ENCODE measurements at regions not wholly inside any gene's neighbourhood (a gene's known extent, or its start where the extent isn't known, plus 50 kb on each side); places are given as distances from the start of the nearest gene placed in this dataset.

DNA sequence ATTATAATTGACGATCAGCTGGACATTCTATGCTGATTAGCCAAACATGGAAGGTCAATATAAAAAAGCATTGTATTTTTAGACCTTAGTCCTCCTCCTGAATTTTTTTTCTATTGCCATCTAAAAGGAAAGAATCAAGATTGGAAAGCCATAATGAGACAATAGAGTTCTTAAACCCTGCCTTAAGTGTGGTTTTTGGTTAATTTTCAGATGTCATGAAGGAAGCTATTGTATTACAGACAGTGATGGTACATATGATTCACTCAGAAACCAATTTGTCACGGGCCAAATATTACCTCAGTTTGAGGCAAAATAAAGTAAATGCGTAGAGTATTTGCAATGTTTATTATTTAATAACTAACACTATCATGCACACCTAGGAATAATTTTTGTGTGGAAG lies 1164.0 kb upstream of the RAG2 start:
- no peak for DNase-seq (ENCODE audit: low spot score)

DNA sequence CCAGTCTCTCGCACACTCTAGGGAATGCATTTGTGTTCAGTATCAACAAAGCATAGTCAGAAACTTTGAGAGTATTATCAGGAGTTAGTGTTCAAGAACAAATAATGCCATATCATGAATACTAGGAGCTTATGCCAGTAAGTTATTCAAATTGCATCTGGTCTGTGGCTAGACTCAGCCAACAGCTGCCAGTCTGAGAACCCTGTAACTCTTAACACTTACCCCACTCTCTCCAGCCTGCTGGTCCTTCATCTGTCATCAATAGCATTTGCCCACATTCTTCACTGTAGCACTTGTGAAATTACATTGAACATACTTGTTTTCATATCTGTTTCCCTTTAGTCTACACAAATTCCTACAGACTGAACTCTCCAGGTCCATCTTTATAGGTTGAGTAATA lies 1157.5 kb upstream of the RAG2 start:
- DNase-seq (ENCODE audit: low spot score) = no peak

DNA sequence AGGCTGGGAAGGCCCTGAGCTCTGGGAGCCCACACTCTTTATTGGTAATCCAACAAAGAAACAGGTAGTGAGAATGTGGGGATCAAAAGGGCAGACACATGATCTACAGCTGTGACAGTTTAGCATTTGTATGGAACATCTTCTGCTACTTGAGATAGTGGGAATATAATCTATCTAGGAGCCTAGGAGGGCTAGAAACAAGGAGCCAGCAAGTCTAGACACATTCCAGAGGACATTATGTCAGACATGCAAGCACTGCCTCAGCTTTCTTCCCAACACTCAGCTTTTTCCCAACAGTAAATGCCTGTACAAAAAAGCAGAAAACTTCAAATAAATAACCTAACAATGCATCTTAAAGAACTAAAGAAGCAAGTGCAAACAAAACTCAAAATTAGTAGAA lies 1150.6 kb upstream of the RAG2 start:
- no peak for DNase-seq (ENCODE audit: low spot score)

DNA sequence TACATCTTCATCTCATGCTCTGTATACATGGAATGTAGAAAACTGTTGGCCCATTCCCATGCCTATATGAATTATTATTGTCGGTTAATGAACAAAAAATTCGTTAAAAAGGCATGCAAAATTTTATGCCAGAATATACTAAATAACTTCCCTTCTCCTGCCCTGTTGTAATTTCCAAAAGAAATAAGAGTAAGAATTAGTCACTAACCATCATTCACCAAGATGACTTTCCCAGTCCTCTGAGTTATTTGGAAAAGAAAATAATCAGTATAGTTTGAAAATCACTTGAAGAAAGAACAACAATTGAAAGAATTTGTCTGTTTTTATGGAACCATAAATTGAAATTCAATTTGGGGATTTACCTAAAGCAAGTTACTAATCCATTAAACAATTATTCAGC lies 1149.1 kb upstream of the RAG2 start:
- no peak for DNase-seq (ENCODE audit: low spot score)

DNA sequence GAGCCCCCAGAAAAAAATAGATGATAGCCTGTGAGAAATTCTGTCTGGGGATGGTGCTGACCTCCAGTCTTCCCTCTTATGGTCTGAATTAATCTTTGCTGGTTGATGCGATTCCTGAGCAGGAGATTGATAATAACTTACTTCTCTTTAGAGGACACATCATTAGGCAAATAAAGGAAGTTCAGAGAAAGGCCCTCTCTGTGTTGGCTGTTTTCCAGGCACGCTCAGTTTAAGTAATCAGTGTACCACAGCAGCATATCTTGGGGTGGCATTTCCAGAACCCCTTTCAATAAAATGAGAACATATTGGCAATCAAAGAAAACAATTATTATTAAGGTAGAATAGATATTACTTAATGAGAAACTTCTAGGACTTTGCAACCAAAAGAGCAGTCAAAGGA lies 1129.3 kb upstream of the RAG2 start:
- DNase-seq (ENCODE audit: low spot score) = no peak

DNA sequence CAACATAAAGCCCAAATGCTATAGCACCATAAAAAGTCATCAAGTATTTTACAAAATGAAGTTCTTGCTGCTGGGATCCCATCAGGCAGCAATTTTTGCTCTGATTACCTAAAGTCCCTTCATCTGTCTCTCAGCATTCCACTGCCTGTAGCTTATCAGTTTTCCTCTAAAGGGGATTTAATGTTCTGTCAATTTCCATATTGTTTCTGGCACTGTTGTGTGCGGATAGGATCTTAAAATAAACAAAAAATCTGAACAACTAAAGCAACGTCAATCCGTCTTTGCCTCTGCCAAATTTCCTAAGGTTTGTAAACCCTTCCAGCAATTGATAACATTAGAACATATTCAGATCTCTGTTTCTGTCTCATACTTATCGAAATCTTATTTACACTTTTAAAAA lies 1126.3 kb upstream of the RAG2 start:
- no peak for DNase-seq (ENCODE audit: low spot score)

DNA sequence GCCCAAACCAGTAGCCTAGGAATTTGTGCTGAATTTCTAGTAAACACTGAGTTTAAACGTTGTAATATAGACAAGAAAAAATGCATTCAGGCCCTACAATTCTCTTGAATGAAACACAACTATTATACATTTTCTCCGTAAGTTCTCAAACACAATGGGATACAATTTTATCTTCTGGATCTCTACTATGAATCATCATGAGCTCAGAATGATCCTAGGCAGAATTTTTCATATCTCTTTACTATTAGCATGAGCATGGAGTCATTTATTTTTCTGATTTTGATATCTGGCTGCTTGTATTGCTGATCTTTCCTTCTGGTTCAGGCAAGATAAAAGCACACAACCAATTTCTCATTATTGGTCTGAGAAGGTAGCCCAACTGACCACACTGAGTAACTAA lies 1123.4 kb upstream of the RAG2 start:
- DNase-seq (ENCODE audit: low spot score) = no peak

DNA sequence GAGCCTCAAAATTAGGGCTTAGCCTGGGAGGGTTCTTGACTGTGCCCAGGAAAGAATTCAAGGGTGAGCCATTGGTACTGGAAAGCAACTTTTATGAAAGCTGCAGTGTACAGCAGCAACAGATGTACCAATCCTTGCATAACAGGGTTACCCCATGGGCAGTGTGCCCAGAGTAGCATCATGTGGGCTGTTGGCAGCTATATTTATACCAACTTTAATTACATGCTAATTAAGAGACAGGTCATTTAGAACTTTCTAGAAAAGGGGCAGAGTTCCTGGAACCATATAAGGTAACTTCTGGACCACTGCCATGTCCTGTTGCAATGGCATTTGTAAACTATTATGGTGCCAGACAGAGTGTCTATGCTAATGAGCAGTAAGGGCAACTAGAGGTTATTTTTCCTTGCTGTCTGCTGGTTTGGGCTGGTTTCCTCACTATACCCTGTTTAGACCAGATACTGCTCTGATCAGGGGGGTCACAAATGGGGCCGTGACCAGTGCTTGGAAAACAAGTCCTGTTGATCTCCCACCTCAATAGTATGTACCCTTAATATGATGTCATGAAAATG lies 1120.5 kb upstream of the RAG2 start:
- no peak for DNase-seq (ENCODE audit: low spot score)

DNA sequence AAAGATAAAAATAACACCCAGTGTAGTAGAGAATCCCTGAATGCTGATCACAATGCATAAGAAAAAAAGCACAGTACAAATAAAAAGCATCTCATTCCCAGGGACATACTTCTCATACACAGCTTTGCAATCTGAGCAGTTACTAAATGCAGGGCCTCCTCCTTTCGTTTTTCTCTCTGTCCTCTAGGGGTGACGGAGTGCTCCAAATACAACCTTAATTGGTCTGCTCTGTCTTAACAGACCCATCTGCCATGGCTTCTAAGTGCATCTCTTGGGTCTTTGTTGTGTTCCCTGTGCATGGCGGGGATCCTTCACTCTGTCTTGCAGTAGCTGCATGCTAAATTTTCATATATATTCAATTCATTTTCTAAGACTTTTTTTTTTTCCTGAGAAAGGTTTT lies 1114.2 kb upstream of the RAG2 start:
- no peak for DNase-seq (ENCODE audit: low spot score)

DNA sequence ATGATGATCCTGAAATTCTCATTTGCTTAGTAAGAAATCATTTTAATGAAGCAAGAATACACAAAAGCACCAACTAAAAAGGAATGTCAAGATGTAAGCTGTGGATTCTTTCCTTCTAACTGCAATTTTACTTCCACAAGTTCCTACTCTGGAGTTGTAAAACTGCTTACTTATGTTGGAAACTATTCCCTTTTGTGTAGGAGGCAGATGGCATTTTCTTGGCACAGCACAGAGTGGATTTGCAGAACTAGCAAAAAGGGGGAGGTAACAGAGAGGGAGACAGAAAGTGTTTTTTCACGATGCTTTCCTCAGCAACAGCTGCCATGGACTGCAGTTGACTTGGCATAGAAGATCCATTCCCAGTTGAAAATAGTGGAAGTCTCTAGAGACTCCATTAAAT lies 1112.0 kb upstream of the RAG2 start:
- no peak for DNase-seq (ENCODE audit: low spot score)

DNA sequence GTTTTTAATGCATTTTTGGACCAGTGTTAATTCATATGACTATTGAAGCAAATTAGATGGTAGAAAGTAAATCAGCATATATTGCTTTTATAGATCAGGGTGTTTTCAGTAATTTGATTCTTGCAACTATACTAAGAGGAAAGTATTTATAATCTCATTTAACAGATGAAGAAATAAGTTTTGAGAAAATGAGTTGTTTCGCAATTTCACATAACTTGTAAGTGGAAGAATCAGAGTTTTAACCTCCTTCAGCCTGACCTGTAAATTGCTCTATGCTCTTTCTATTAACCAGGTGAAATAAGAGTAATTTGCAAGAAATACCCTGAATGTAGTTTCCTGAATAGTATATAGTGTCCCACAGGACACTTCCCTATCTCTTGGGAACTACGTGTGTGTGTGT lies 1106.8 kb upstream of the RAG2 start:
- no peak for DNase-seq (ENCODE audit: low spot score)

DNA sequence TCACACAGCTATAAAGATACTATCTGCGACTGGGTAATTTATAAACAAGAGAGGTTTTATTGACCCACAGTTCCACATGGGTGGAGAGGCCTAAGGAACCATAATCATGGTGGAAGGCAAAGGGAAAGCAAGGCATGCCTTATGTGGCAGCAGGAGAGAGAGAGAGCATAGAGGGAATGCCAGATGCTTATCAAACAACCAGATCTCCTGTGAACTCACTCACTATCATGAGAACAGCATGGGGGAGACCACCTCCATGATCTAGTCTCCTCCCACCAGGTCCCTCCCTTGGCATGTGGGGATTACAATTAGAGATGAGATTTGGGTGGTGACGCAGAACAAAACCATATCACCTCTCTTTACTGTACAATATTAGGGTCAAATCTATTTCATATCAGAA lies 1101.6 kb upstream of the RAG2 start:
- no peak for DNase-seq (ENCODE audit: low spot score)

DNA sequence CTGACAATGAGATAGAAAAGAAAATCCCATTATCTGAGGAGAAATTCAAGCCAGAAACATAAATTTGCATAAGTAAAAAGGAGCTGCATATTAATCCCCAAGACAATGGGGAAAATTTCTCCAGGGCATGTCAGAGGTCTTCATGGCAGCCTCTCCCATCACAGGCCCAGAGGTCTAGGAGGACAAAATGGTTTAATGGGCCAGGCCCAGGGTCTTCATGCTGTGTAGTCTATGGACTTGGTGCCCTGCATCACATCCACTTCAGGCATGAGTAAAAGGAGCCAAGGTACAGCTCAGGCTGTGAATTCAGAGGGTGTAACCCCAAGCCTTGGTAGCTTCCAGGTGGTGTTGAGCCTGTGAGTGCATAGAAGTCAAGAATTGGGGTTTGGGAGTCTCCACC lies 1097.2 kb upstream of the RAG2 start:
- DNase-seq (ENCODE audit: low spot score) = no peak

DNA sequence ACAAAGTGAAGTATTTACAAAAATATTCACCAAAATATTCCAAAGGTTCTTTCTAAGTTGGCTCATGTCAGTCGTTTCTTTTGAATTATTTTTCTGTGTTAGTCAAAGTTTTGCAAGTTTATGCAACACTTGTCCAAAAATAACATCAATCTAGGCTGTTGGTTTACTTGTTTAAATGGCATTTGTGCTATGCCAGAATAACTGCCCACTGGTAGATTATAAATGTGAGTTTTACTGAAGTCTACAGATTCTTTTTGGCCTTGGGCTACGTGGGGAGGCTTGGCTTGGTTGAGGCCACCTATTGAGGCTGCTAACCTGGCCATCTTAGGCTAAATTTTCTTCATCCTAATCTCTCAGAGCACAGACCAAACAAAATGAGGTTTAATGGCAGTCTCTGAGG lies 1091.9 kb upstream of the RAG2 start:
- no peak for DNase-seq (ENCODE audit: low spot score)

DNA sequence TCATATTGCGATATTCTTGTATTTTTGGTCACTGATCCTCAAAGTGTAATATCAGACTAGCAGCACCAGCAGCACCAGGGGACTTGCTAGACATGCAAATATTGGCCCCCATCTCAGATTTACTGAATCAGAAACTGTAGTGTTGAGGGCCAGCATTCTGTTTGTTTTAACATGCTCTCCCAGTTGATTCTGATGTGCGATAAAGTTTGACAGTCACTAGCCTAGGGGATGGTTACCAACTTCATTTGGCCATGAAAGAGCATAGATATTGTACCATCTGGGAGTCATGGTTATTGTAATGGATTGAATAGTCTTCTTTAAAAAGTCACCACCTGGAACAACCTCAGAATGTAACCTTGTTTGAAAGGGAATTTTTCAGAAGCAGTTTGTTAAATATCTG lies 1090.4 kb upstream of the RAG2 start:
- no peak for DNase-seq (ENCODE audit: low spot score)

DNA sequence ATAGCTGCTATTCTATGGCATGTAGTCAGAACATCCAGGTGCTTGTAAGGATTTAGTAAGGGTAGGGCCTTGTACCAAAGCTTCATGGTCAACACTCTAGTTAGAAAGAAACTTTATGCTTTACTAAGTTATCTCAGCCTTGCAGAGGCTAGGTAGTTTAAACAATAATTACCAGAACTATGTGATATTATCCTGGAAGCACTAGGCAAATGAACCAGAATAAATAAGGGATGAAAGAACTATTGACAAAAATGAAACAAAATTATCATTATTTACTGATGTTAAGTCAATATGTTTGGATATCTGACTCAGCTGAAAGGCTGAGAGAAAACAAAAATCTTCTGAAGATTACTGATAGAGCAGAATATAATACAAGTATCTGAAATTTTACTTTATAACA lies 1089.1 kb upstream of the RAG2 start:
- no peak for DNase-seq (ENCODE audit: low spot score)

DNA sequence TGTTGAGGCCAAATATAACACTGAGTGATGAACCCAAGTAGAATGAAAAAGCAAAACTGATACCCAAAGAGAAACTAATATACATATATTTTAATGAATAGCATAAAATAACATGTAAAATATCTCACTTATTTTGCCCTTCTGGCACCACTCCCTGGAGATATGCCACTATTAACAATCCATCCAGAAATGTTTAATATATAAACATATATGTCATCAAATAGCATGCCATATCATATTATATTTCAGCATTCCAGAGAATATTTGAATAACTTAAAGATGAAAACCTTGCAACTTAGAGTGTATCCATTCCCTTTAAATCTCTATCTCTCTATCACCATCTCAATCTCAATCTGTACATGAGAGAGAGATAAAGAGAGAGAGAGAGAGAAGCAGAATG lies 1073.3 kb upstream of the RAG2 start:
- no peak for DNase-seq (ENCODE audit: low spot score)

DNA sequence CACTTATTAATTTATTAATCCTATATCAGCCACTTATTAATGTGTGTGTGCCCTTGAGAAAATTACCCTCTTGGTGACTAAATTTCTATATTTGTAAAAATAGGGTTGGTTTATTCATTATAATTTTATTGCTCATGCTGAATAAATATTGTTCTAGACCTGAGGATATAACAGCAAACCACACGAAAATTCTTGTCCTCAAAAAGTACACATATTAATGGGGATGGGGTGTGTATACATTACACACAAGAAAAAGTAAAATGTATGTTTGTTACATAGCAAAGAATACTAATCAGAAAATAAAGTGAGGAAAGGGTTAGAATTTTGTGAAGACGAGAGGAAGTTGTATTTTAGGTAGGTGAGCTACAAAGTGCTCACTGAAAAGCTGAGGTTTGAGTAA lies 1068.9 kb upstream of the RAG2 start:
- no peak for DNase-seq (ENCODE audit: low spot score)

DNA sequence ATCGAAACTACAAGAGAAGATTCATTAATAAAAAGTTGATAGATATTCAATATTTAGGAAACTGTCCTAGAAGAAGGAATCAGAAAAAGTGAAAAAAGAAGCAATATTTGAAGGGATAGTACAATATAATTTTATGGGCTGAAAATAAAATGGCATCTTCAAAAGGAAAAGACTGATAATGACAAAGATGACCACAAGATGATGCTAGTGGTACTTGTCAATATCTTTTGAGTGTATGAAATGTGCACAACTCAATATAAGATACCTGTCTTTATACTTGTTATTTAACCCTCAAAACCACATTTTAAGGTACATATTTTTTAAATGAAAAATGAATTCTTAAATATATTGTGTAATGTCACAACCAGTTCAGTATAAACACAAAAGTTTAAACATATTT lies 1059.6 kb upstream of the RAG2 start:
- no peak for DNase-seq (ENCODE audit: low spot score)

DNA sequence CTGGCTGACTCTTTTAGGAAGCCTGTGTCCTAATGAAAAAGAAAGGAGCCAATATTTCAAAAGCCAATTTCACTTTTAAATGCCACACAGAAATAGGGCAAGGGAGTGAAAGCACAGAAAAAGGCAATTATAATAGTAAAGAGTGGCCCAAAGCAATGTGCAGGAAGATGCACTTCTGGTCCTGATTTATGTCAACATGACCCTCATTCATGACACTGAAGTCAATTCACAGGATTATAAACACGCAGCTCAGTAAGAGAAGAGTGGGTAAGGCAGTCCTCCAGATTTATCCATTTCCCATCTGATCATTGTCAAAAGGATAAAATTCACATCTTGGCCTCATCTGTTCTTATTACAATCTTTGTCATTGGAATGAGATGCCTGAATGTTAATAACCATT lies 1049.7 kb upstream of the RAG2 start:
- no peak for DNase-seq (ENCODE audit: low spot score)

DNA sequence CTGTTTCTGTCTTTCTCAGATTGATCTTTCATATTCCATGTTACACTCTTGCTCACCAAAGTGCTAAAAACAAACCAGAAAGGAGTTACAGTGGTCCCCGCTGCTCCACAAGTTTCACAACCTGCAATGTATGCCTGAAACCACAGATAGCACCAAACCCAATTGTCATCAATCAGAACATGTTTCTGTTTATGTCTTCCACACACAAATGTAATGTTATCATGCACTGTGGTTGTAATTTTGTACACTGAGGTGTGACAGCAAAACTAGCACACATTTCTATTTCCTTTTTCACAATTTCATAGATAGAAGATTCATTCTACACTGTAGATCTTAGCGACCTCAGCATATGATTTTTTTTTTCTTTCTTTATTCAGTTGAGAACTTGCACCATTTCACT lies 1045.9 kb upstream of the RAG2 start:
- DNase-seq (ENCODE audit: low spot score) = no peak

DNA sequence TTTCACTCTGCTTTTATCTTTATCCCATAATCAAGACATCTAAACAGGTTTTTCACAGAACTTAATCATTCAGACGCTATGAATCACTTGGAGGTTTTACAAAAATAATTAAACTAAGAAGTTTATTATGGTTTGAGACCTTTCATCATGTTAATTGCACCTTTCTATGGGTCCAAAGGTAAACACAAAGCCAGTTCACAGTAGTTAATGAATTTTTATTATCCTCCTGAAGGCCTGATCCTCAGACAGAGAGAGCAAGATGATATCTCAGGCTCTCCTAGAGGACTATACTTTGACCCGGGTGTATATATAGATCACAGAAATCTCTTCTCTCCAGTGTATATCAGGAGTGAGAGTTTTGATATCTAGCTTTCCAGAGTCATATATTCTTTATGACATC lies 1044.3 kb upstream of the RAG2 start:
- DNase-seq (ENCODE audit: low spot score) = no peak

DNA sequence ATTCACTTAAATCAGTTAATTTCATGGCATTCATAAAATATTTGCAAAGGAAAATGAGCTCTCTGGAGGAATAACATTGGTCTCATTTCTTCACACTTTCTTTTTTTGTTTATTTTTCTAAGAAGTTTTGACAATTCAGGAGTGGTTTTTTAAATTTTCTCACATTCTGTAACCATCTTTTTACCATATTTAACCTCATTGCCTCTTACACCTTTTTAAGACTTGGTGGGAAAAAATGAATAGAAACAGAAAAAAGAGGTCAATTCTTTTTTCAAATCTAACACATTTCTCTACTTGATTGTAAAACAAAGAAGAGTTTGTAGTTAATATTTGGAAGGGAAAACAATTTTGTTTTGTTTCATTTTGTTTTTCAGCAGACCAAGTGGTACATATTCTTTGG lies 1034.7 kb upstream of the RAG2 start:
- no peak for DNase-seq (ENCODE audit: low spot score)

DNA sequence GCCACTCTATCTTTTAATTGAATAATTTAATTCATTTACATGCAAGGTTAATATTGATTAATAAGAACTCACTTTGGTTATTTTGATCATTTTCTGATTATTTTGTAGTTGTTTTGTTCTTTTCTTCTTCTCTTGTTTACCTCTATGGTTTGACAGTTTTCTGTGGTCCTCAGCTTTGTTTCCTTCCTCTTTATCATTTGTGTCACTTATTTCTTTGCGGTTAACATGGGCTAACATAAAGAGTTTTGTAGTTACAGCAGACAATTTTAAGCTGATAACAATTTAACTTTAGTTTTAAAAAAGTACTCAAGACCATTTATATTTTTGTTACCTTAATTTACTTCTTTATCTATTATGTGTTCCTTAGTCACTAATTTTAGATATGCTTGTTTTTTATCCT lies 1032.8 kb upstream of the RAG2 start:
- no peak for DNase-seq (ENCODE audit: low spot score)

DNA sequence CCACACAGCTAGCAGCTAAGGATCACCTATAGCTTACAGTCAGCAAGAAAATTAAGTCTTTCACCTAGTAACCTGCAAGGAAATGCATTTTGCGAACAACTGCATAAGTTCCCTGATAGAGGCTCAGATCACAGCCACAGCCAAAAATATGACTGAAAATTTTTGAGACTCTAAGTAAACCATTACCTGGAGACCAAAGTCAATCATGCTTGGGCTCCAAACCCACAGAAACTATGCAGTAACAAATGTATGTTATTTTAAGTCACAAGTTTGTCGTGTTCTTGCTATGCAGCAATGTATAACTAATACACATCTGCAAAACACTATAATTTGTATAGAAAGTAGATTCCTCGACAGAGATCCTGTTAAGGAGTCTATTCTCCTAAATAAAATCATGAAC lies 1025.7 kb upstream of the RAG2 start:
- no peak for DNase-seq (ENCODE audit: low spot score)
